ACC112 (cell line): ENCODE measurements at regions not wholly inside any gene's neighbourhood (a gene's known extent, or its start where the extent isn't known, plus 50 kb on each side); places are given as distances from the start of the nearest gene placed in this dataset.
"Not testable (repeated sequence)": the region's sequence is repeated elsewhere in the genome, so short reads cannot be mapped to it uniquely, and the experiment has no call there.

Experiments used
- H2AFZ ChIP-seq: fragments of 200-600 bp; sonication (generic); one replicate; pipeline ENCODE4 v1.6.0; 2017; ENCODE audit warnings: antibody characterized with exemption, low read length; ENCODE audit not compliant: unreplicated experiment
- H3K27ac ChIP-seq: fragments of 200-600 bp; sonication (generic); 2 replicates; pipeline ENCODE4 v1.5.1; 2014; ENCODE audit warnings: low read depth, mild to moderate bottlenecking, antibody characterized with exemption, low read length, moderate library complexity
- H3K27me3 ChIP-seq: fragments of 200-600 bp; sonication (generic); 2 replicates; pipeline ENCODE4 v1.6.1; 2014; ENCODE audit warnings: mild to moderate bottlenecking, antibody characterized with exemption, low read length, moderate library complexity, mixed read lengths; ENCODE audit not compliant: insufficient read depth
- H3K36me3 ChIP-seq: fragments of 200-600 bp; sonication (generic); 2 replicates; pipeline ENCODE4 v1.6.1; 2016; ENCODE audit warnings: mild to moderate bottlenecking, antibody characterized with exemption, low read length, moderate library complexity, mixed read lengths; ENCODE audit not compliant: insufficient read depth
- H3K4me1 ChIP-seq: fragments of 200-600 bp; sonication (generic); one replicate; pipeline ENCODE4 v1.6.1; 2016; ENCODE audit warnings: low read length, mixed read lengths; ENCODE audit not compliant: insufficient read depth, unreplicated experiment, control insufficient read depth
- H3K4me3 ChIP-seq: fragments of 200-600 bp; sonication (generic); 2 replicates; pipeline ENCODE4 v1.5.1; 2014; ENCODE audit warnings: mild to moderate bottlenecking, low read depth, low read length
- H3K79me2 ChIP-seq: fragments of 200-600 bp; sonication (generic); one replicate; pipeline ENCODE4 v1.6.0; 2016; ENCODE audit warnings: low read length; ENCODE audit not compliant: control insufficient read depth, unreplicated experiment, insufficient read depth

GRCh38 chr4:60422439-60422838 is 777.7 kb upstream of the ADGRL3 start:
- no peaks in the 10 kb centered on the region; the same call in 1 of the 2 replicates for H3K27me3 ChIP-seq
- H3K36me3 ChIP-seq = no peaks in the 10 kb centered on the region
- H3K4me3 ChIP-seq = no peak overlapping the region
- H3K27ac ChIP-seq = no peak overlapping the region
- H3K79me2 ChIP-seq = no peaks in the 10 kb centered on the region
- no peak overlapping the region for H2AFZ ChIP-seq
- H3K4me1 ChIP-seq = no peaks in the 10 kb centered on the region

- H3K27ac ChIP-seq, H3K4me1 ChIP-seq, H3K27me3 ChIP-seq, H2AFZ ChIP-seq, H3K36me3 ChIP-seq, H3K79me2 ChIP-seq, H3K4me3 ChIP-seq: not testable (repeated sequence)
Measured at GRCh38 chr4:60423573-60424184, 776.4 kb upstream of the ADGRL3 start.

GRCh38 chr4:60432911-60433310 is 767.2 kb upstream of the ADGRL3 start:
- H3K4me3 ChIP-seq = no peak overlapping the region
- no peaks in the 10 kb centered on the region for H3K4me1 ChIP-seq
- no peaks in the 10 kb centered on the region for H3K36me3 ChIP-seq
- no peaks in the 10 kb centered on the region for H3K79me2 ChIP-seq
- H2AFZ ChIP-seq = no peak overlapping the region
- H3K27me3 ChIP-seq = no peaks in the 10 kb centered on the region
- no peak overlapping the region for H3K27ac ChIP-seq

- H3K79me2 ChIP-seq = no peaks in the 10 kb centered on the region
- H3K27ac ChIP-seq = no peak overlapping the region
- no peak overlapping the region for H2AFZ ChIP-seq
- H3K4me1 ChIP-seq = no peaks in the 10 kb centered on the region
- H3K4me3 ChIP-seq = no peak overlapping the region
- H3K36me3 ChIP-seq = no peaks in the 10 kb centered on the region
- H3K27me3 ChIP-seq = no peaks in the 10 kb centered on the region
Measured at GRCh38 chr4:60443068-60443467, 757.1 kb upstream of the ADGRL3 start.

GRCh38 chr4:60443796-60444195 is 756.3 kb upstream of the ADGRL3 start:
- H3K4me1 ChIP-seq = no peaks in the 10 kb centered on the region
- no peak overlapping the region for H3K4me3 ChIP-seq
- no peaks in the 10 kb centered on the region for H3K36me3 ChIP-seq
- no peak overlapping the region for H2AFZ ChIP-seq
- H3K27ac ChIP-seq = no peak overlapping the region
- H3K27me3 ChIP-seq = no peaks in the 10 kb centered on the region
- no peaks in the 10 kb centered on the region for H3K79me2 ChIP-seq

GRCh38 chr4:60450054-60450453 is 750.1 kb upstream of the ADGRL3 start:
- H3K36me3 ChIP-seq = no peaks in the 10 kb centered on the region
- H3K4me3 ChIP-seq = no peak overlapping the region
- no peak overlapping the region for H3K27ac ChIP-seq
- no peaks in the 10 kb centered on the region for H3K4me1 ChIP-seq
- no peak overlapping the region for H2AFZ ChIP-seq
- H3K79me2 ChIP-seq = no peaks in the 10 kb centered on the region
- H3K27me3 ChIP-seq = peaks cover 3% of the 10 kb centered on the region; the same call in 1 of the 2 replicates

GRCh38 chr4:60452266-60452665 is 747.9 kb upstream of the ADGRL3 start:
- Histone ChIP-seq H3K27ac (no peak overlapping the region), H3K27me3 (peaks cover 3% of the 10 kb centered on the region; the same call in 1 of the 2 replicates), H2AFZ (no peak overlapping the region), H3K4me3 (no peak overlapping the region), H3K79me2 (no peaks in the 10 kb centered on the region), H3K4me1 (no peaks in the 10 kb centered on the region), H3K36me3 (no peaks in the 10 kb centered on the region)

GRCh38 chr4:60455380-60455779 is 744.7 kb upstream of the ADGRL3 start:
- Histone ChIP-seq H3K36me3 (no peaks in the 10 kb centered on the region), H3K79me2 (no peaks in the 10 kb centered on the region), H3K4me3 (no peak overlapping the region), H3K4me1 (no peaks in the 10 kb centered on the region), H2AFZ (no peak overlapping the region), H3K27me3 (peaks cover 3% of the 10 kb centered on the region; the same call in 1 of the 2 replicates), H3K27ac (no peak overlapping the region)

- H3K4me1 ChIP-seq = no peaks in the 10 kb centered on the region
- H3K79me2 ChIP-seq = no peaks in the 10 kb centered on the region
- H3K4me3 ChIP-seq = no peak overlapping the region
- no peak overlapping the region for H3K27ac ChIP-seq
- H3K36me3 ChIP-seq = no peaks in the 10 kb centered on the region
- no peak overlapping the region for H2AFZ ChIP-seq
- H3K27me3 ChIP-seq = no peaks in the 10 kb centered on the region
Measured at GRCh38 chr4:60461551-60461950, 738.6 kb upstream of the ADGRL3 start.

GRCh38 chr4:60463857-60464502 is 736.1 kb upstream of the ADGRL3 start:
- no peak overlapping the region for H3K4me3 ChIP-seq
- no peaks in the 10 kb centered on the region for H3K36me3 ChIP-seq
- H3K27ac ChIP-seq = no peak overlapping the region
- H2AFZ ChIP-seq = no peak overlapping the region
- no peaks in the 10 kb centered on the region for H3K79me2 ChIP-seq
- no peaks in the 10 kb centered on the region for H3K27me3 ChIP-seq
- no peaks in the 10 kb centered on the region for H3K4me1 ChIP-seq

GRCh38 chr4:60482921-60483351 is 717.2 kb upstream of the ADGRL3 start:
- Histone ChIP-seq H3K27ac (no peak overlapping the region), H3K4me3 (no peak overlapping the region), H2AFZ (no peak overlapping the region), H3K4me1 (peaks cover 12% of the 10 kb centered on the region), H3K36me3 (no peaks in the 10 kb centered on the region), H3K27me3 (no peaks in the 10 kb centered on the region), H3K79me2 (no peaks in the 10 kb centered on the region)
